ENCODE measurements at regions not wholly inside any gene's neighbourhood (a gene's known extent, or its start where the extent isn't known, plus 50 kb on each side); places are given as distances from the start of the nearest gene placed in this dataset.

- H3K4me1 ChIP-seq (ENCODE audit: control insufficient read depth, insufficient read depth, low read length, poor library complexity, severe bottlenecking): no peaks in the 10 kb centered on the region
- H3K27me3 ChIP-seq (replicated peaks; ENCODE audit: control insufficient read depth, insufficient read depth, low read length, poor library complexity, severe bottlenecking): no peaks in the 10 kb centered on the region
- no peak overlapping the region for H3K4me3 ChIP-seq (ENCODE audit: insufficient read depth, low read depth, low read length, poor library complexity, severe bottlenecking)
- DNase-seq: no peak
- H3K9me3 ChIP-seq (ENCODE audit: control insufficient read depth, low read length): no peaks in the 10 kb centered on the region
- H3K27ac ChIP-seq (ENCODE audit: insufficient read depth, low read length, poor library complexity, severe bottlenecking): no peak overlapping the region
- H3K36me3 ChIP-seq (ENCODE audit: control insufficient read depth, insufficient read depth, low read length): no peaks in the 10 kb centered on the region
Observed at GRCh38 chr13:50140153-50140552, 124.9 kb downstream of the KCNRG start.

- DNase-seq: no peak
- H3K4me3 ChIP-seq (ENCODE audit: insufficient read depth, low read depth, low read length, poor library complexity, severe bottlenecking): no peak overlapping the region
- H3K27ac ChIP-seq (ENCODE audit: insufficient read depth, low read length, poor library complexity, severe bottlenecking): no peak overlapping the region
- no peaks in the 10 kb centered on the region for H3K36me3 ChIP-seq (ENCODE audit: control insufficient read depth, insufficient read depth, low read length)
- no peaks in the 10 kb centered on the region for H3K9me3 ChIP-seq (ENCODE audit: control insufficient read depth, low read length)
- H3K4me1 ChIP-seq (ENCODE audit: control insufficient read depth, insufficient read depth, low read length, poor library complexity, severe bottlenecking): no peaks in the 10 kb centered on the region
- H3K27me3 ChIP-seq (replicated peaks; ENCODE audit: control insufficient read depth, insufficient read depth, low read length, poor library complexity, severe bottlenecking): no peaks in the 10 kb centered on the region
Observed at GRCh38 chr13:50140581-50141374, 125.5 kb downstream of the KCNRG start.

GRCh38 chr13:50141375-50141975, 126.2 kb downstream of the KCNRG start:
- Histone ChIP-seq H3K4me3 (ENCODE audit: insufficient read depth, low read depth, low read length, poor library complexity, severe bottlenecking) (no peak overlapping the region), H3K27ac (ENCODE audit: insufficient read depth, low read length, poor library complexity, severe bottlenecking) (no peak overlapping the region)
- DNase-seq: no peak

GRCh38 chr13:50144246-50145160, 129.3 kb downstream of the KCNRG start:
- no peak overlapping the region for H3K4me3 ChIP-seq (ENCODE audit: insufficient read depth, low read depth, low read length, poor library complexity, severe bottlenecking)
- no peaks in the 10 kb centered on the region for H3K36me3 ChIP-seq (ENCODE audit: control insufficient read depth, insufficient read depth, low read length)
- H3K4me1 ChIP-seq (ENCODE audit: control insufficient read depth, insufficient read depth, low read length, poor library complexity, severe bottlenecking): no peaks in the 10 kb centered on the region
- DNase-seq: no peak
- H3K9me3 ChIP-seq (ENCODE audit: control insufficient read depth, low read length): no peaks in the 10 kb centered on the region
- H3K27me3 ChIP-seq (replicated peaks; ENCODE audit: control insufficient read depth, insufficient read depth, low read length, poor library complexity, severe bottlenecking): no peaks in the 10 kb centered on the region
- no peak overlapping the region for H3K27ac ChIP-seq (ENCODE audit: insufficient read depth, low read length, poor library complexity, severe bottlenecking)

More at GRCh38 chr13:50141375-50141975, 126.2 kb downstream of the KCNRG start:
- Histone ChIP-seq H3K4me1 (ENCODE audit: control insufficient read depth, insufficient read depth, low read length, poor library complexity, severe bottlenecking) (no peaks in the 10 kb centered on the region), H3K9me3 (ENCODE audit: control insufficient read depth, low read length) (no peaks in the 10 kb centered on the region), H3K27me3 (replicated peaks; ENCODE audit: control insufficient read depth, insufficient read depth, low read length, poor library complexity, severe bottlenecking) (no peaks in the 10 kb centered on the region), H3K36me3 (ENCODE audit: control insufficient read depth, insufficient read depth, low read length) (no peaks in the 10 kb centered on the region)

GRCh38 chr13:50149214-50149613, 134.0 kb downstream of the KCNRG start:
- Histone ChIP-seq H3K27ac (ENCODE audit: insufficient read depth, low read length, poor library complexity, severe bottlenecking) (no peak overlapping the region), H3K4me3 (ENCODE audit: insufficient read depth, low read depth, low read length, poor library complexity, severe bottlenecking) (no peak overlapping the region), H3K4me1 (ENCODE audit: control insufficient read depth, insufficient read depth, low read length, poor library complexity, severe bottlenecking) (no peaks in the 10 kb centered on the region), H3K9me3 (ENCODE audit: control insufficient read depth, low read length) (no peaks in the 10 kb centered on the region), H3K36me3 (ENCODE audit: control insufficient read depth, insufficient read depth, low read length) (no peaks in the 10 kb centered on the region), H3K27me3 (replicated peaks; ENCODE audit: control insufficient read depth, insufficient read depth, low read length, poor library complexity, severe bottlenecking) (no peaks in the 10 kb centered on the region)
- DNase-seq: no peak

- H3K4me1 ChIP-seq (ENCODE audit: control insufficient read depth, insufficient read depth, low read length, poor library complexity, severe bottlenecking): no peaks in the 10 kb centered on the region
- H3K27ac ChIP-seq (ENCODE audit: insufficient read depth, low read length, poor library complexity, severe bottlenecking): no peak overlapping the region
- H3K9me3 ChIP-seq (ENCODE audit: control insufficient read depth, low read length): no peaks in the 10 kb centered on the region
- no peaks in the 10 kb centered on the region for H3K36me3 ChIP-seq (ENCODE audit: control insufficient read depth, insufficient read depth, low read length)
- no peak for DNase-seq
- H3K27me3 ChIP-seq (replicated peaks; ENCODE audit: control insufficient read depth, insufficient read depth, low read length, poor library complexity, severe bottlenecking): no peaks in the 10 kb centered on the region
- H3K4me3 ChIP-seq (ENCODE audit: insufficient read depth, low read depth, low read length, poor library complexity, severe bottlenecking): no peak overlapping the region
Observed at GRCh38 chr13:50149932-50150331, 134.7 kb downstream of the KCNRG start.

- Histone ChIP-seq H3K4me1 (ENCODE audit: control insufficient read depth, insufficient read depth, low read length, poor library complexity, severe bottlenecking) (no peaks in the 10 kb centered on the region), H3K36me3 (ENCODE audit: control insufficient read depth, insufficient read depth, low read length) (no peaks in the 10 kb centered on the region), H3K9me3 (ENCODE audit: control insufficient read depth, low read length) (no peaks in the 10 kb centered on the region), H3K4me3 (ENCODE audit: insufficient read depth, low read depth, low read length, poor library complexity, severe bottlenecking) (peak overlapping the region; percentile 26), H3K27me3 (replicated peaks; ENCODE audit: control insufficient read depth, insufficient read depth, low read length, poor library complexity, severe bottlenecking) (no peaks in the 10 kb centered on the region), H3K27ac (ENCODE audit: insufficient read depth, low read length, poor library complexity, severe bottlenecking) (no peak overlapping the region)
- DNase-seq: no peak
Observed at GRCh38 chr13:50152224-50152623, 137.0 kb downstream of the KCNRG start.

GRCh38 chr13:50152655-50153309, 137.5 kb downstream of the KCNRG start:
- Histone ChIP-seq H3K9me3 (ENCODE audit: control insufficient read depth, low read length) (no peaks in the 10 kb centered on the region), H3K27me3 (replicated peaks; ENCODE audit: control insufficient read depth, insufficient read depth, low read length, poor library complexity, severe bottlenecking) (no peaks in the 10 kb centered on the region), H3K4me1 (ENCODE audit: control insufficient read depth, insufficient read depth, low read length, poor library complexity, severe bottlenecking) (no peaks in the 10 kb centered on the region), H3K27ac (ENCODE audit: insufficient read depth, low read length, poor library complexity, severe bottlenecking) (no peak overlapping the region), H3K4me3 (ENCODE audit: insufficient read depth, low read depth, low read length, poor library complexity, severe bottlenecking) (peak overlapping the region; percentile 26), H3K36me3 (ENCODE audit: control insufficient read depth, insufficient read depth, low read length) (no peaks in the 10 kb centered on the region)
- no peak for DNase-seq

- Histone ChIP-seq H3K27me3 (replicated peaks; ENCODE audit: control insufficient read depth, insufficient read depth, low read length, poor library complexity, severe bottlenecking) (no peaks in the 10 kb centered on the region), H3K36me3 (ENCODE audit: control insufficient read depth, insufficient read depth, low read length) (no peaks in the 10 kb centered on the region), H3K9me3 (ENCODE audit: control insufficient read depth, low read length) (no peaks in the 10 kb centered on the region), H3K27ac (ENCODE audit: insufficient read depth, low read length, poor library complexity, severe bottlenecking) (no peak overlapping the region), H3K4me1 (ENCODE audit: control insufficient read depth, insufficient read depth, low read length, poor library complexity, severe bottlenecking) (no peaks in the 10 kb centered on the region), H3K4me3 (ENCODE audit: insufficient read depth, low read depth, low read length, poor library complexity, severe bottlenecking) (peak overlapping the region; percentile 26)
- DNase-seq: no peak
Observed at GRCh38 chr13:50153401-50153800, 138.2 kb downstream of the KCNRG start.

Measured in effector memory CD4-positive, alpha-beta T cell (primary cell).